ENCODE measurements at regions not wholly inside any gene's neighbourhood (a gene's known extent, or its start where the extent isn't known, plus 50 kb on each side); places are given as distances from the start of the nearest gene placed in this dataset.

DNA sequence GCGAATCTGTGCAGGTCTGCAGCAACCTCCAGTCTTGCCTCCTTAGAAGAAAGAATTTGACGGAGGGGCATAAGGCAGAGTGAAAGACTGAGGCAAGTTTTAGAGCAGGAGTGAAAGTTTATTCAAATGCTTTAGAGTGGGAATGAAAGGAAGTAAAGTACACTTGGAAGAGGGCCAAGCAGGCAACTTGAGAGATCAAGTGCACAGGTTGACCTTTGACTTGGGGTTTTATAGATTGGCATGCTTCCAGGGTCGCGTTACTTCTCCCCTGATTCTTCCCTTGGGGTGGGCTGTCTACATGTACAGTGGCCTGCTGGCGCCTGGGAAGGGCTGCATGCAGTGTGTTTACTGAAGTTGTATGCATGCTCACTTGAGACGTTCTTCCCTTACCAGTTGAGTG is 127.2 kb upstream of the FER start:
- no peak for TF ChIP-seq POLR2A (IDR thresholded peaks at IDR 0.05)
- TF ChIP-seq, protein P1, sequence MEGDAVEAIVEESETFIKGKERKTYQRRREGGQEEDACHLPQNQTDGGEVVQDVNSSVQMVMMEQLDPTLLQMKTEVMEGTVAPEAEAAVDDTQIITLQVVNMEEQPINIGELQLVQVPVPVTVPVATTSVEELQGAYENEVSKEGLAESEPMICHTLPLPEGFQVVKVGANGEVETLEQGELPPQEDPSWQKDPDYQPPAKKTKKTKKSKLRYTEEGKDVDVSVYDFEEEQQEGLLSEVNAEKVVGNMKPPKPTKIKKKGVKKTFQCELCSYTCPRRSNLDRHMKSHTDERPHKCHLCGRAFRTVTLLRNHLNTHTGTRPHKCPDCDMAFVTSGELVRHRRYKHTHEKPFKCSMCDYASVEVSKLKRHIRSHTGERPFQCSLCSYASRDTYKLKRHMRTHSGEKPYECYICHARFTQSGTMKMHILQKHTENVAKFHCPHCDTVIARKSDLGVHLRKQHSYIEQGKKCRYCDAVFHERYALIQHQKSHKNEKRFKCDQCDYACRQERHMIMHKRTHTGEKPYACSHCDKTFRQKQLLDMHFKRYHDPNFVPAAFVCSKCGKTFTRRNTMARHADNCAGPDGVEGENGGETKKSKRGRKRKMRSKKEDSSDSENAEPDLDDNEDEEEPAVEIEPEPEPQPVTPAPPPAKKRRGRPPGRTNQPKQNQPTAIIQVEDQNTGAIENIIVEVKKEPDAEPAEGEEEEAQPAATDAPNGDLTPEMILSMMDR (IDR thresholded peaks at IDR 0.05): no peak
